AG10803 (cell line): ENCODE measurements at regions not wholly inside any gene's neighbourhood (a gene's known extent, or its start where the extent isn't known, plus 50 kb on each side); places are given as distances from the start of the nearest gene placed in this dataset.

Experiments used
- DNase-seq: peaks from one replicate; pipeline ENCODE4 v3.0.0; 2010; ENCODE audit warnings: low read depth
- H3K4me3 ChIP-seq: 2 replicates; pipeline ENCODE4 v1.5.1; 2011; ENCODE audit warnings: mild to moderate bottlenecking, low read length, control low read depth
- CTCF ChIP-seq: conservative IDR thresholded peaks from 2 replicates; pipeline ENCODE4 v1.5.1; 2011; ENCODE audit warnings: mild to moderate bottlenecking, low read length, control low read depth, inconsistent platforms

- no peak for TF ChIP-seq CTCF
Observed at GRCh38 chr7:420142-421093, 99.2 kb downstream of the PDGFA start.

GRCh38 chr7:421136-421991 is 98.3 kb downstream of the PDGFA start:
- no peak for DNase-seq
- no peak overlapping the region for H3K4me3 ChIP-seq
- TF ChIP-seq CTCF = no peak

More at GRCh38 chr7:420142-421093, 99.2 kb downstream of the PDGFA start:
- no peak for DNase-seq
- no peak overlapping the region for H3K4me3 ChIP-seq

- H3K4me3 ChIP-seq = no peak overlapping the region
- DNase-seq = no peak
- no peak for TF ChIP-seq CTCF
Observed at GRCh38 chr7:422191-422885, 97.3 kb downstream of the PDGFA start.

- DNase-seq = no peak
- TF ChIP-seq CTCF = no peak
- H3K4me3 ChIP-seq = no peak overlapping the region
Observed at GRCh38 chr7:422886-423225, 96.8 kb downstream of the PDGFA start.

GRCh38 chr7:423312-424260 is 96.1 kb downstream of the PDGFA start:
- DNase-seq = no peak
- no peak for TF ChIP-seq CTCF

GRCh38 chr7:424301-424935 is 95.2 kb downstream of the PDGFA start:
- DNase-seq = no peak
- no peak for TF ChIP-seq CTCF
- H3K4me3 ChIP-seq = no peak overlapping the region

More at GRCh38 chr7:423312-424260, 96.1 kb downstream of the PDGFA start:
- no peak overlapping the region for H3K4me3 ChIP-seq
